ENCODE measurements at regions not wholly inside any gene's neighbourhood (a gene's known extent, or its start where the extent isn't known, plus 50 kb on each side); places are given as distances from the start of the nearest gene placed in this dataset.

DNA sequence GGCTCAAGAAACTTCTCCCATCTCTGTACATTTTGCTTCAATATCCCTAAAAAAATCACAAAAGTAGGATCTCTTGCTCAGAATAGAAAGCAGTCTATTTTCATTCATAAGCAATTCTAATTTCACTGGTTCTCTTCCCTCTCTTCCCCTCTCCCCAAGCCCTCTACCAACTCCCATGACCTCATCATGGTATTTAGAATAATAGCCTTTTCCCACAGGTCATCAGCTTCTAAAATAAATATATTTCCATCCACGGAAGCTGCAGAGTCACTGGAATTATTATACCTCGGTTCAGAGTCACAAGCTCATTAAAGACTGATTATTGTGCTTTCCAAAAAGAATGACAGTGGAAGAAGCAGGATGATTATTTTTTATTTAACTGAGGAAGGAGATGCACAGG lies 84.2 kb upstream of the ADRA1B start:
- H3K36me3 Mint-ChIP-seq, result no peaks in the 10 kb centered on the region
- ChIA-PET POLR2A (no interaction called here), CTCF (no interaction called here)
- Histone ChIP-seq H3K27ac (ENCODE audit: low read depth, low read length) (no peak overlapping the region), H3K4me1 (ENCODE audit: control insufficient read depth in 2 of 2, insufficient read depth in 2 of 2, low read length in 2 of 2) (no peaks in the 10 kb centered on the region), H3K27me3 (ENCODE audit: control insufficient read depth in 2 of 2, insufficient read depth in 2 of 2, low read length in 2 of 2) (no peaks in the 10 kb centered on the region), H3K9me3 (ENCODE audit: control insufficient read depth in 2 of 3, low read length in 3 of 3) (peaks cover 0 to 3% (median 0%) of the 10 kb centered on the region in 3 experiments), H3K36me3 (ENCODE audit: control insufficient read depth in 2 of 3, insufficient read depth in 3 of 3, low read length in 3 of 3) (no peaks in the 10 kb centered on the region), H3K4me3 (ENCODE audit: low read length) (no peak overlapping the region)
- intact Hi-C loops (cut with micrococcal nuclease), result no loop called here
- DNase-seq (no peak), ATAC-seq (no peak)
- H3K27me3 Mint-ChIP-seq, result peaks cover 0 to 30% (median 7%) of the 10 kb centered on the region in 5 donors
- H3K4me3 Mint-ChIP-seq, result no peak overlapping the region
- H3K9me3 Mint-ChIP-seq, result peaks cover 0 to 9% (median 3%) of the 10 kb centered on the region in 11 donors
- H3K27ac Mint-ChIP-seq, result no peak overlapping the region
- H3K4me1 Mint-ChIP-seq, result no peaks in the 10 kb centered on the region

- Histone ChIP-seq H3K27ac (ENCODE audit: low read depth, low read length) (no peak overlapping the region), H3K36me3 (ENCODE audit: control insufficient read depth in 2 of 3, insufficient read depth in 3 of 3, low read length in 3 of 3) (no peaks in the 10 kb centered on the region), H3K4me3 (ENCODE audit: low read length) (no peak overlapping the region), H3K4me1 (ENCODE audit: control insufficient read depth in 2 of 2, insufficient read depth in 2 of 2, low read length in 2 of 2) (no peaks in the 10 kb centered on the region), H3K9me3 (ENCODE audit: control insufficient read depth in 2 of 3, low read length in 3 of 3) (peaks cover 0 to 3% (median 0%) of the 10 kb centered on the region in 3 experiments), H3K27me3 (ENCODE audit: control insufficient read depth in 2 of 2, insufficient read depth in 2 of 2, low read length in 2 of 2) (no peaks in the 10 kb centered on the region)
- POLR2A ChIA-PET, result no interaction called here
- ATAC-seq (no peak), DNase-seq (no peak)
- H3K4me3 Mint-ChIP-seq, result no peak overlapping the region
- CTCF ChIA-PET, result no interaction called here
- intact Hi-C loops (cut with micrococcal nuclease), result no loop called here
- no peak overlapping the region for H3K27ac Mint-ChIP-seq
- H3K27me3 Mint-ChIP-seq, result peaks cover 0 to 30% (median 7%) of the 10 kb centered on the region in 5 donors
- peaks cover 0 to 9% (median 3%) of the 10 kb centered on the region in 11 donors for H3K9me3 Mint-ChIP-seq
- H3K4me1 Mint-ChIP-seq, result no peaks in the 10 kb centered on the region
- H3K36me3 Mint-ChIP-seq, result no peaks in the 10 kb centered on the region
These were observed 83.2 kb upstream of the ADRA1B start for GRCh38 chr5:159833088-159833487.

- H3K9me3 Mint-ChIP-seq, result peaks cover 0 to 9% (median 3%) of the 10 kb centered on the region in 11 donors
- POLR2A ChIA-PET, result no interaction called here
These were observed 82.4 kb upstream of the ADRA1B start for GRCh38 chr5:159833846-159834245.

DNA sequence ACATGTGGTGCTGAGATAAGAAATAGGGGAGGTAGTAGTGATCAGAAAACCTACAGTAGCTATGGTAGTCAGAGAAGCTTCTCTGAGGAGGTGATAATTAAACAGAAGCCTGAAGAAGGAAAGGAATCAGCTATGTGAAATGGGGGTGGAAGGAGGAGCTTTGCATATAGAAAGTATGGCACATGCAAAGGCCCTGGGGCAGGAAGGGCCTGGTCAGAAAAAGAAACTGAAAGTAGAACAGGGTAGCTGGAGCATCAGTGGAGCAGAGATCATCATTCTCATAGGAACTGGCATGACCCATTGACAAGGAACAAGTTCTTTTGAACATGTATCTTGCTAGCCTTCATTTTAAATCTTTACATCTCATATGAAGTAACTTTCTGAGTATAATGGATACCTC lies 80.7 kb upstream of the ADRA1B start:
- CTCF ChIA-PET, result no interaction called here
- H3K4me1 ChIP-seq (ENCODE audit: control insufficient read depth in 2 of 2, insufficient read depth in 2 of 2, low read length in 2 of 2), result no peaks in the 10 kb centered on the region
- Mint-ChIP-seq H3K27ac (no peak overlapping the region), H3K4me3 (no peak overlapping the region), H3K36me3 (no peaks in the 10 kb centered on the region), H3K9me3 (peaks cover 0 to 9% (median 3%) of the 10 kb centered on the region in 11 donors), H3K27me3 (peaks cover 4 to 21% (median 13%) of the 10 kb centered on the region in 5 donors), H3K4me1 (no peaks in the 10 kb centered on the region)
- intact Hi-C loops (cut with micrococcal nuclease), result no loop called here
- H3K9me3 ChIP-seq (ENCODE audit: control insufficient read depth in 2 of 3, low read length in 3 of 3), result peaks cover 0 to 3% (median 0%) of the 10 kb centered on the region in 3 experiments
- H3K27ac ChIP-seq (ENCODE audit: low read depth, low read length), result no peak overlapping the region
- no peak overlapping the region for H3K4me3 ChIP-seq (ENCODE audit: low read length)
- H3K27me3 ChIP-seq (ENCODE audit: control insufficient read depth in 2 of 2, insufficient read depth in 2 of 2, low read length in 2 of 2), result no peaks in the 10 kb centered on the region
- no peak for DNase-seq
- H3K36me3 ChIP-seq (ENCODE audit: control insufficient read depth in 2 of 3, insufficient read depth in 3 of 3, low read length in 3 of 3), result no peaks in the 10 kb centered on the region
- POLR2A ChIA-PET, result no interaction called here
- no peak for ATAC-seq

More at GRCh38 chr5:159833846-159834245, 82.4 kb upstream of the ADRA1B start:
- intact Hi-C loops (cut with micrococcal nuclease), result no loop called here
- H3K4me3 Mint-ChIP-seq, result no peak overlapping the region
- H3K4me1 Mint-ChIP-seq, result no peaks in the 10 kb centered on the region
- DNase-seq, result no peak
- Histone ChIP-seq H3K4me3 (ENCODE audit: low read length) (no peak overlapping the region), H3K27ac (ENCODE audit: low read depth, low read length) (no peak overlapping the region), H3K36me3 (ENCODE audit: control insufficient read depth in 2 of 3, insufficient read depth in 3 of 3, low read length in 3 of 3) (no peaks in the 10 kb centered on the region), H3K4me1 (ENCODE audit: control insufficient read depth in 2 of 2, insufficient read depth in 2 of 2, low read length in 2 of 2) (no peaks in the 10 kb centered on the region), H3K9me3 (ENCODE audit: control insufficient read depth in 2 of 3, low read length in 3 of 3) (peaks cover 0 to 3% (median 0%) of the 10 kb centered on the region in 3 experiments), H3K27me3 (ENCODE audit: control insufficient read depth in 2 of 2, insufficient read depth in 2 of 2, low read length in 2 of 2) (no peaks in the 10 kb centered on the region)
- H3K36me3 Mint-ChIP-seq, result no peaks in the 10 kb centered on the region
- no peak for ATAC-seq
- peaks cover 0 to 30% (median 7%) of the 10 kb centered on the region in 5 donors for H3K27me3 Mint-ChIP-seq
- CTCF ChIA-PET, result no interaction called here
- H3K27ac Mint-ChIP-seq, result no peak overlapping the region

- no peaks in the 10 kb centered on the region for H3K4me1 Mint-ChIP-seq
- CTCF ChIA-PET, result no interaction called here
- H3K9me3 ChIP-seq (ENCODE audit: control insufficient read depth in 2 of 3, low read length in 3 of 3), result peaks cover 0 to 3% (median 0%) of the 10 kb centered on the region in 3 experiments
- no peak overlapping the region for H3K27ac ChIP-seq (ENCODE audit: low read depth, low read length)
- H3K27me3 Mint-ChIP-seq, result peaks cover 3 to 14% (median 8%) of the 10 kb centered on the region in 5 donors
- ATAC-seq (no peak), DNase-seq (no peak)
- intact Hi-C loops (cut with micrococcal nuclease), result no loop called here
- H3K4me3 ChIP-seq (ENCODE audit: low read length), result no peak overlapping the region
- no peaks in the 10 kb centered on the region for H3K4me1 ChIP-seq (ENCODE audit: control insufficient read depth in 2 of 2, insufficient read depth in 2 of 2, low read length in 2 of 2)
- no peaks in the 10 kb centered on the region for H3K36me3 Mint-ChIP-seq
- peaks cover 0 to 9% (median 3%) of the 10 kb centered on the region in 11 donors for H3K9me3 Mint-ChIP-seq
- H3K4me3 Mint-ChIP-seq, result no peak overlapping the region
- H3K27ac Mint-ChIP-seq, result no peak overlapping the region
- H3K27me3 ChIP-seq (ENCODE audit: control insufficient read depth in 2 of 2, insufficient read depth in 2 of 2, low read length in 2 of 2), result no peaks in the 10 kb centered on the region
- no peaks in the 10 kb centered on the region for H3K36me3 ChIP-seq (ENCODE audit: control insufficient read depth in 2 of 3, insufficient read depth in 3 of 3, low read length in 3 of 3)
- POLR2A ChIA-PET, result no interaction called here
These were observed 79.6 kb upstream of the ADRA1B start for GRCh38 chr5:159836691-159837090.

- H3K27me3 Mint-ChIP-seq, result peaks cover 3 to 8% (median 6%) of the 10 kb centered on the region in 5 donors
- H3K36me3 Mint-ChIP-seq, result no peaks in the 10 kb centered on the region
- intact Hi-C loops (cut with micrococcal nuclease), result no loop called here
These were observed 78.4 kb upstream of the ADRA1B start for GRCh38 chr5:159837860-159838259.

DNA sequence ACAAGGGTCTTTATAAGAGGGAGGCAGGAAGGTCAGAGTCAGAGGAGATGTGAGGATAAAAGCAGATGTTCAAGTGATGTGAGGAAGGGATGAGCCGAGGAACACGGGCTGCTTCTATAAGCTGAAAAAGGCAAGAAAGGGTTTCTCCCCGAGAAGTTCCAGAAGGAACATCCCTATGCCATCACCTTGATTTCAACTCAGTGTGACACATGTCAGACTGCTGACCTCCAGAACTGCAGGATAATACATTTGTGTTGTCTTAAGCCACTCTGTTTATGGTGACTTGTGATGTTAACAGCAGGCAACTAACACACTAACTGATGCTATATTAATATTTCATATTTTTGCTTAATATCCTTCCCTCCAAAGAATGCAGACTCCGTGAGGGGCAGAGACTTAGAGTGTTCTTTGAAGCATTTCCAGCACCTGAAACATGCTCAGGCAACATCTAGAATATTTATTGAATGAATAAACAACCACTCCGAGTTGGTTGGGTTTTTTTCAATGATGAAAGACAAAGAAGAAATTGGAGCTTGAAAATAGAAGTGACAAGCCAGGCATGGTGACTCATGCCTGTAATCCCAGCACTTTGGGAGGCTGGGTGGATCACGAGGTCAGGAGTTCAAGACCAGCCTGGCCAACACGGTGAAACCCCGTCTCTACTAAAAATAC lies 77.6 kb upstream of the ADRA1B start:
- Histone ChIP-seq H3K4me1 (ENCODE audit: control insufficient read depth in 2 of 2, insufficient read depth in 2 of 2, low read length in 2 of 2) (no peaks in the 10 kb centered on the region), H3K4me3 (ENCODE audit: low read length) (no peak overlapping the region), H3K36me3 (ENCODE audit: control insufficient read depth in 2 of 3, insufficient read depth in 3 of 3, low read length in 3 of 3) (no peaks in the 10 kb centered on the region), H3K9me3 (ENCODE audit: control insufficient read depth in 2 of 3, low read length in 3 of 3) (peaks cover 0 to 3% (median 0%) of the 10 kb centered on the region in 3 experiments), H3K27ac (ENCODE audit: low read depth, low read length) (no peak overlapping the region), H3K27me3 (ENCODE audit: control insufficient read depth in 2 of 2, insufficient read depth in 2 of 2, low read length in 2 of 2) (no peaks in the 10 kb centered on the region)
- H3K4me1 Mint-ChIP-seq, result no peaks in the 10 kb centered on the region
- no peaks in the 10 kb centered on the region for H3K36me3 Mint-ChIP-seq
- H3K27me3 Mint-ChIP-seq, result peaks cover under 1 to 8% (median 4%) of the 10 kb centered on the region in 5 donors
- POLR2A ChIA-PET, result no interaction called here
- ATAC-seq, result no peak
- H3K4me3 Mint-ChIP-seq, result no peak overlapping the region
- no peak for DNase-seq
- intact Hi-C loops (cut with micrococcal nuclease), result no loop called here
- H3K27ac Mint-ChIP-seq, result no peak overlapping the region
- CTCF ChIA-PET, result no interaction called here
- H3K9me3 Mint-ChIP-seq, result peaks cover 0 to 9% (median under 1%) of the 10 kb centered on the region in 11 donors

More at GRCh38 chr5:159837860-159838259, 78.4 kb upstream of the ADRA1B start:
- no peaks in the 10 kb centered on the region for H3K27me3 ChIP-seq (ENCODE audit: control insufficient read depth in 2 of 2, insufficient read depth in 2 of 2, low read length in 2 of 2)
- H3K9me3 ChIP-seq (ENCODE audit: control insufficient read depth in 2 of 3, low read length in 3 of 3), result peaks cover 0 to 3% (median 0%) of the 10 kb centered on the region in 3 experiments
- CTCF ChIA-PET, result no interaction called here
- Mint-ChIP-seq H3K9me3 (peaks cover 0 to 9% (median 3%) of the 10 kb centered on the region in 11 donors), H3K4me3 (no peak overlapping the region), H3K27ac (no peak overlapping the region), H3K4me1 (no peaks in the 10 kb centered on the region)
- ATAC-seq, result no peak
- H3K36me3 ChIP-seq (ENCODE audit: control insufficient read depth in 2 of 3, insufficient read depth in 3 of 3, low read length in 3 of 3), result no peaks in the 10 kb centered on the region
- DNase-seq, result no peak
- H3K27ac ChIP-seq (ENCODE audit: low read depth, low read length), result no peak overlapping the region
- H3K4me3 ChIP-seq (ENCODE audit: low read length), result no peak overlapping the region
- H3K4me1 ChIP-seq (ENCODE audit: control insufficient read depth in 2 of 2, insufficient read depth in 2 of 2, low read length in 2 of 2), result no peaks in the 10 kb centered on the region
- POLR2A ChIA-PET, result no interaction called here
